SU-DHL-6 (cell line): ENCODE measurements at regions not wholly inside any gene's neighbourhood (a gene's known extent, or its start where the extent isn't known, plus 50 kb on each side); places are given as distances from the start of the nearest gene placed in this dataset.

Source experiments
- H2AFZ ChIP-seq: fragments of 200-600 bp; sonication (generic); 2 replicates; pipeline ENCODE4 v1.6.1; 2014; ENCODE audit warnings: low read depth, mild to moderate bottlenecking, moderate library complexity, mixed read lengths, antibody characterized with exemption, low read length; ENCODE audit not compliant: severe bottlenecking
- H3F3A ChIP-seq: fragments of 200-600 bp; shearing (Covaris generic); 2 replicates; pipeline ENCODE4 v1.6.0; 2016; ENCODE audit warnings: antibody characterized with exemption, mild to moderate bottlenecking; ENCODE audit not compliant: insufficient read depth
- H3K27ac ChIP-seq: fragments of 200-600 bp; sonication (generic); 2 replicates; pipeline ENCODE4 v1.5.1; 2016; ENCODE audit warnings: low read depth, mild to moderate bottlenecking, low read length, moderate library complexity, mixed read lengths
- H3K27me3 ChIP-seq: fragments of 200-600 bp; sonication (generic), shearing (Covaris generic); 2 replicates; pipeline ENCODE4 v1.6.0; 2014; ENCODE audit warnings: mild to moderate bottlenecking, low read length
- H3K36me3 ChIP-seq: fragments of 200-600 bp; sonication (generic); 2 replicates; pipeline ENCODE4 v1.6.1; 2014; ENCODE audit warnings: mild to moderate bottlenecking, low read length, mixed read lengths
- H3K4me2 ChIP-seq: fragments of 300-600, 200-600 bp; shearing (Covaris generic), sonication (generic); 2 replicates; pipeline ENCODE4 v1.6.0; 2014; ENCODE audit warnings: low read length, low read depth, mild to moderate bottlenecking; ENCODE audit not compliant: poor library complexity, severe bottlenecking
- H3K4me3 ChIP-seq: fragments of 200-600 bp; sonication (generic); 2 replicates; pipeline ENCODE4 v1.5.1; 2014; ENCODE audit warnings: antibody characterized with exemption, low read length, mild to moderate bottlenecking, mixed read lengths; ENCODE audit not compliant: insufficient read depth, poor library complexity, severe bottlenecking
- H3K79me2 ChIP-seq: fragments of 200-600 bp; sonication (generic); 2 replicates; pipeline ENCODE4 v1.6.1; 2014; ENCODE audit warnings: mild to moderate bottlenecking, low read length, moderate library complexity; ENCODE audit not compliant: insufficient read depth
- H3K9ac ChIP-seq: fragments of 200-600 bp; sonication (generic); 2 replicates; pipeline ENCODE4 v1.7.0; 2014; ENCODE audit warnings: mild to moderate bottlenecking, low read length
- H3K9me2 ChIP-seq: fragments of 200-600 bp; sonication (generic); replicated peaks from 2 replicates; pipeline ENCODE4 v1.6.1; 2014; ENCODE audit warnings: low read length; ENCODE audit not compliant: insufficient read depth
- H3K9me3 ChIP-seq: fragments of 200-600 bp; sonication (generic); 2 replicates; pipeline ENCODE4 v1.6.1; 2014; ENCODE audit warnings: low read length, mixed read lengths; ENCODE audit not compliant: insufficient read depth
- H4K20me1 ChIP-seq: fragments of 200-600 bp; sonication (generic); 2 replicates; pipeline ENCODE4 v1.6.1; 2014; ENCODE audit warnings: low read depth, mild to moderate bottlenecking, antibody characterized with exemption, low read length, moderate library complexity, mixed read lengths
- CTCF ChIP-seq: fragments of 200-600 bp; sonication (generic); IDR thresholded peaks from one replicate; pipeline ENCODE4 v1.5.1; 2017; ENCODE audit warnings: antibody characterized with exemption, mild to moderate bottlenecking, low read length, moderate library complexity; ENCODE audit not compliant: insufficient read depth, poor library complexity, severe bottlenecking
- EZH2phosphoT487 ChIP-seq: fragments of 200-600 bp; sonication (generic), shearing (Covaris generic); conservative IDR thresholded peaks from 2 replicates; pipeline ENCODE4 v1.6.1; 2018; ENCODE audit warnings: mild to moderate bottlenecking, antibody characterized with exemption, low read length, moderate library complexity, mixed read lengths

GRCh38 chr1:229209386-229209785, 61.5 kb upstream of the RAB4A start:
- Histone ChIP-seq H3K9me2 (no peaks in the 10 kb centered on the region), H3K27me3 (no peaks in the 10 kb centered on the region), H3K79me2 (no peaks in the 10 kb centered on the region), H3K36me3 (no peaks in the 10 kb centered on the region), H2AFZ (no peak overlapping the region), H3K9me3 (no peaks in the 10 kb centered on the region), H3F3A (no peaks in the 10 kb centered on the region), H3K4me2 (no peak overlapping the region), H4K20me1 (no peaks in the 10 kb centered on the region), H3K9ac (no peak overlapping the region), H3K27ac (no peak overlapping the region), H3K4me3 (no peak overlapping the region)
- no peak for TF ChIP-seq EZH2phosphoT487
- no peak for TF ChIP-seq CTCF

GRCh38 chr1:229209816-229210215, 61.1 kb upstream of the RAB4A start:
- no peaks in the 10 kb centered on the region for H3K9me3 ChIP-seq
- H4K20me1 ChIP-seq, result no peaks in the 10 kb centered on the region
- H3K9ac ChIP-seq, result no peak overlapping the region
- no peaks in the 10 kb centered on the region for H3K27me3 ChIP-seq
- no peaks in the 10 kb centered on the region for H3F3A ChIP-seq
- no peak overlapping the region for H3K27ac ChIP-seq
- H3K9me2 ChIP-seq, result no peaks in the 10 kb centered on the region
- H3K79me2 ChIP-seq, result no peaks in the 10 kb centered on the region
- H3K4me2 ChIP-seq, result no peak overlapping the region
- no peak overlapping the region for H2AFZ ChIP-seq
- H3K4me3 ChIP-seq, result no peak overlapping the region
- H3K36me3 ChIP-seq, result no peaks in the 10 kb centered on the region
- TF ChIP-seq EZH2phosphoT487 (no peak), CTCF (no peak)

- no peaks in the 10 kb centered on the region for H3K27me3 ChIP-seq
- H3F3A ChIP-seq, result no peaks in the 10 kb centered on the region
- no peak overlapping the region for H3K27ac ChIP-seq
- H3K9ac ChIP-seq, result no peak overlapping the region
- H3K4me2 ChIP-seq, result no peak overlapping the region
- no peaks in the 10 kb centered on the region for H3K79me2 ChIP-seq
- TF ChIP-seq CTCF (no peak), EZH2phosphoT487 (no peak)
- H3K9me3 ChIP-seq, result no peaks in the 10 kb centered on the region
- no peak overlapping the region for H3K4me3 ChIP-seq
- H3K36me3 ChIP-seq, result no peaks in the 10 kb centered on the region
- H3K9me2 ChIP-seq, result no peaks in the 10 kb centered on the region
- H4K20me1 ChIP-seq, result no peaks in the 10 kb centered on the region
- no peak overlapping the region for H2AFZ ChIP-seq
Observed at GRCh38 chr1:229210844-229211243, 60.1 kb upstream of the RAB4A start.

GRCh38 chr1:229213797-229214196, 57.1 kb upstream of the RAB4A start:
- no peaks in the 10 kb centered on the region for H4K20me1 ChIP-seq
- H3K9me2 ChIP-seq, result no peaks in the 10 kb centered on the region
- no peaks in the 10 kb centered on the region for H3K79me2 ChIP-seq
- H3K27ac ChIP-seq, result no peak overlapping the region
- TF ChIP-seq EZH2phosphoT487 (no peak), CTCF (no peak)
- no peak overlapping the region for H3K4me2 ChIP-seq
- no peak overlapping the region for H3K9ac ChIP-seq
- no peak overlapping the region for H2AFZ ChIP-seq
- no peaks in the 10 kb centered on the region for H3F3A ChIP-seq
- no peaks in the 10 kb centered on the region for H3K36me3 ChIP-seq
- H3K9me3 ChIP-seq, result no peaks in the 10 kb centered on the region
- H3K4me3 ChIP-seq, result no peak overlapping the region
- H3K27me3 ChIP-seq, result no peaks in the 10 kb centered on the region
